Kidney capillary endothelial cell (primary cell): ENCODE measurements at regions not wholly inside any gene's neighbourhood (a gene's known extent, or its start where the extent isn't known, plus 50 kb on each side); places are given as distances from the start of the nearest gene placed in this dataset.
A peak's percentile ranks its signal among the peaks of the same experiment; 100 is the strongest.
"Not testable (repeated sequence)": the region's sequence is repeated elsewhere in the genome, so short reads cannot be mapped to it uniquely, and the experiment has no call there.

Experiments used
- DNase-seq: peaks from one replicate; pipeline ENCODE4 v3.0.0-alpha.2; 2018; ENCODE audit warnings: low spot score

DNA sequence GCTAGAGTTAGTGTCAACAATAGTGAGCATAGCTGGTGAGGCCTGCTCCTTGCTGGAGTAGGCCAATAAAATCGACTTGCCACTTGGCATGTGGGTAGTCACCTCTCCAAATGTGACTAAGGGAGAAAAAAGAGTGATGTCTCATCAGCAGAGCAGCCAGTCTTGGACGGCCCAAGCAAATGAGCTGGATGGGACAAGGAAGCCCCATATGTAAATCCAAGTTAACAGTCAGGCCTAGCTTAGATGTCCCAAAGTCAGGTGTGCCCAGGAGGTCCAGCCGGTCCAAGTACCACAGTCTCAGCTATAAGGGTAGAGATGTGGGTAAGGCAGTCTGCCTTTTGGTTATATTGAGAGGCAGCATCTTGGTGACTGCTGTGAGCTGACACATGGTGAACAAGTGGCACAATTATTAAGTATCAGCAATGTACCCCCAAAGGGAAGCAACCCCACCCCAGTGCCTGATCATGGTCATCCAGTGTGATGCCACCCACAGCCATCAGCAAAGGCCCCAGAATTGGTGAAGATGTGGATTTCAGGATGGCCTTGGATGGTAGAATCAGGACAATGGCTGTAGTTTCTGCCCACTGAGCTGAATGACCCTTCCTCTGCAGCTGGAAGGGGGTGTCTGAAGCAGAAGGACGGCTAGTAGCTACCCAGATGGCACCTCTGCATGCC lies 83.4 kb downstream of the TNFRSF13B start:
- DNase-seq, result no peak

DNA sequence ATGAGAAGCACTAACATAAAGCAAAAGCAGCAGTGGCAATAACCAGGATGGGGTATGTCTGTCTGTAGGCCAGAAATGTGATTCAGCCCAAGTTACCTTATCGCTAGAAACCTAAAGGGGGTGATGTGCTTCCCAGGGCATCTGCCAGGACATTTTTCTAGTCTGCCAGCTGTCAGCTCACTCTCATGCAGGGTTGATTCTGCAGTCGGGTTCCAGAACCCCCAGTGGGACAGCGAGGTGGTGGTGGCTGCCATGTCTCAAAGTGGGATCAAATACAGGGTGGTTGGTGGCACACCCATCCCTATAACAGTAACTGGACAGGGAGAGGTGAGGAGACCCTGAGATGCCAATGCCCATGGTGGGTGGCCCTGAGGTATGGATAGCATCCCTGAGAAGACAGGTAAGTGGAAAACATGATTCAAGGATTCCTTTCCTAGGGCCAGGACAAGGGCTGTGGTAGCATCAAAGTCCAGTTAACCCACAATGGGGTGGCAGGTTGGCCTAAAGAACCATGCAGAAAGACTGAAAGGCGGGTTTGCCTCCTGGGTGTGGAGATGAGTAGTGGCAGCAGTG lies 84.3 kb downstream of the TNFRSF13B start:
- DNase-seq, result no peak

DNA sequence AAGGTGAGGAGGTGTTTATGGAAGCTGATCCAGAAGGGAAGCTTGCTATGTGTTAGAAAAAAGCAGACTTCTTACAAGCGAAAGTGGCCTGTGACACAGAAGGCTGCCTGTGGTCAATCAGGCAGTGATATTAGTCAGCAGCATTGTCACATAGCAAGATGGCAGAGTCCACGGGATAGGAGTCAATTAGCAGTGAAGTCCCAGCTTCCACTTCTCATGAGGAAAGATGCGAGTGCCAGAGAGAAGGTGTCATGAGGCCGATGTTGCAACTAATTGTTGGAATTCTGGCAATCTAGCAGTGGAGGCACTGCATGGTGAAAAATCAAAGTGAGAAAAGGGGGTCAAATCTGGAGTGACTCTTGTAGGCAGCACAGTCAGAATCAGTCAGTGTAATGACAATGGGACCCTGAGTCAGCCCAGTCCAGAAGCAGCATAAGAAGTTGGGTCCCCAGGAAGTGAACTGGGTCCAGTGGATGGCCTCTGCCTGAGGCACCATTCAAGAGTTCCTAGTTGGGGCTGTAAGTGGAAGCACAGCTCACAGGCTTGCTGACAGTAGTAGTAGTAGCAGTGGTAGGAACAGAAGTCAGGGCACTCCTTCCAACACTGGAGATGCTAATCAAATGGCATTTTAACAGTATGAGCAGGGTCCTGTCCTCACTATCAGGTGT lies 85.1 kb downstream of the TNFRSF13B start:
- DNase-seq, result no peak

DNA sequence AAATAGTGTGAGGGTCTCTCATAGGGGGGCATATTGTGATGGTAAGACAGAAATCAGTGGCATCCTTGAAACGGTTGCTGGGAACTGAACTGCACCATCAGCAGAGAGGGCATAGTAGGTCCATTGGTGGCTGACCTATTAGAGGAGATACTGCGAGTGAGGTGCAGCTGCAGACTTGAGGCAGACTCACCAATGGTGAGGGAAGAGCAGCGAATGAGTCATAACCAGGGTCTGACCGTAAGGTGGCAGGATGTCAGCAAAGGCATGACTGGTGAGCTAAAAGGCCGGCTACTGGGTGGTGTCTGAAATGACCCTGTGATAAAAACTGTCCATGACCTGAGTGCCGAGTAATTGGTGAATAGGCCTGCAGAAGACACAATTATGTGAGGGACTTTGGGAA lies 86.7 kb downstream of the TNFRSF13B start:
- not testable (repeated sequence) for DNase-seq

DNA sequence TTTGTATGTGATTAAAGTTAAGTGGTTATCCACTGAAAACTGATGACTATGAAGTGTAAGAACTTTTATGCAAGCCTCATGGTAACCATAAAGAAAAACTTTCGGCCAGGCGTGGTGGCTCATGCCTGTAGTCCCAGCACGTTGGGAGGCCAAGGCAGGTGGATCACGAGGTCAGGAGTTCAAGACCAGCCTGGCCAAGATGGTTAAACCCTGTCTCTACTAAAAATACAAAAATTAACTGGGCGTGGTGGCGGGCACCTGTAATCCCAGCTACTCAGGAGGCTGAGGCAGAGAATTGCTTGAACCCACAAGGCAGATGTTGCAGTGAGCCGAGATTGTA lies 89.0 kb downstream of the TNFRSF13B start:
- DNase-seq, result not testable (repeated sequence)

DNA sequence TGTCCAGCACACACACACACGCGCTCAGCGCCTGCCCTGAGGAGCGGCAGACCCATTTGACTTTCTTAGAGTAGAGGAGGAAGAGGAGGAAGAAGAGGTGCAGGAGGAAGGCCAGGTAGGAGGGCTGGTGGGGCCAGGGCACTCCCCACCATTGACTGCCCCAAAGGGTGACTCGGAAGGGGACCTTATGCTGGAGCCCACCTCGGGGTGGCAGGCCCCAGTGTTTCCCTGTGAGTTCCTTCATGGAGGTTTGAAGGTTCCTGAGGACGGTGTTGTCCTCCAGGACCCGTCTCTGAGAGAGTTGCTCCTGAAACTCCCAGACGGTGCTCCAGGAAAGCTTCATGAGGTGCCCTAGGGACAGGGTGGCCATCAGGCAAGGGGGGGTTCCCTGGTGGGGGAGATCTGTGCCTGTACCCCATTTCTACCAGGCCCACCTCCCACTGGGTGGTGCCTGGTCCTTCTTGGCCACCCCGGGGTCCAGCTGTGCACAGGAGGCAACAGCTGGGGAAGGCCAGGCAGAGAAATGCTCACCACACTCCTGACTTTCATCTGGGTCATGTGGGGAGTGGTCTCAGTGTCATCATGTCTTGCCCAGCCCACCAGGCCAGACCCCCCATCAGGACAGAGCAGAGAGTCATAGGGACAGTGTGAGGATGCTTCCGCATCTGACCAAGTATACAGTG lies 89.5 kb downstream of the TNFRSF13B start:
- no peak for DNase-seq

DNA sequence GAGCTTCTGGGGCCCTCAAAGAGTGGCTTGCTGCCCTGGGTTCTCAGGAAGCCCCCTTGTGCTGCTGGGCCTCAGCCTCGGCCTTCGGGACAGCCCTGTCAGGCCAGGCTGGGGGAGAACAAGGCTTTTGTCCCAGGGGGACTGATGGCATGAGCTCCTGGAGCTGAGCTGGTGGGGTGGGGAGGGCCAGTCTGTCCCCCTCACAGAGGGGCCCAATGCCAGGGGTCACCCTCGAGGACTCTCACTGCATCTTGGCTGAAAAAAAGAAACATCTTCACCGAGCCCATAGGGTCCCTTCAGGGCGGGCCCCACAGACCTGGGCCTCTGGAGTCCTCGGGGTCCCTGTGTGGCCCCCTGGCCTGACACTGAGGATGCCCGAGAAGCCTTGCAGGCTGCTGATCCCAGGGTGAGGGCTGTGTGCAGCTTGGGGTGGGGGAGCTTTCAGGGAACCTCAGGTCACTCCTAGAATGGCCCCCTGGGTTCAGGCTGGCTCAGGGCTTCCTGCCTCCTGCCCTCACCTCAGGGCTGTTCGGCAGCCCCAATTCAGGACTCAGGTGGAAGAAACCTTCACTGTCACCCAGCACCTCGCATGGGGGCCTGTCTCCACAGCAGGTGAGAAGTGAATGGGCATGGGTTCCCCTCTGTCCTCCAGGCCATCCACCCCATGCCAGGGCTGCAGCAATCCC lies 90.5 kb downstream of the TNFRSF13B start:
- DNase-seq, result no peak

DNA sequence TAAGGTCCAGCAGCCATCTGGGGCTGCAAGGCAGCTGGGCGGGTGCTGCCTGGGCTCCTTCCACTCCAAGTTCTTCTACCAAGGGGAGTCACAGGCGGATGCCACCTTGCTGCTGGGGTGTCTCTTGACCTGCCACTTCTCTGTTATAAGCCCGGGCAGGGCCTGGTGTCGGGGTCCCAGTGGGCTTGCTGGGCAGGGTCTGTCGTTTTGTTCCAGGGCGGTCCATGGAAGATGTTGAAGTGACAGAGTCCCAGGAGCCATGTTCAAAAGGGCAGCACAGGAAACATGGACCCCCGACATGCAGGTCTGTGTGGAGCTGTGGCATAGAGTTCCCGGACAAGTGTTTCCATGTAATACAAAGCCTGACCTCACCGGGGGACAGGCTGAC lies 91.1 kb downstream of the TNFRSF13B start:
- no peak for DNase-seq

DNA sequence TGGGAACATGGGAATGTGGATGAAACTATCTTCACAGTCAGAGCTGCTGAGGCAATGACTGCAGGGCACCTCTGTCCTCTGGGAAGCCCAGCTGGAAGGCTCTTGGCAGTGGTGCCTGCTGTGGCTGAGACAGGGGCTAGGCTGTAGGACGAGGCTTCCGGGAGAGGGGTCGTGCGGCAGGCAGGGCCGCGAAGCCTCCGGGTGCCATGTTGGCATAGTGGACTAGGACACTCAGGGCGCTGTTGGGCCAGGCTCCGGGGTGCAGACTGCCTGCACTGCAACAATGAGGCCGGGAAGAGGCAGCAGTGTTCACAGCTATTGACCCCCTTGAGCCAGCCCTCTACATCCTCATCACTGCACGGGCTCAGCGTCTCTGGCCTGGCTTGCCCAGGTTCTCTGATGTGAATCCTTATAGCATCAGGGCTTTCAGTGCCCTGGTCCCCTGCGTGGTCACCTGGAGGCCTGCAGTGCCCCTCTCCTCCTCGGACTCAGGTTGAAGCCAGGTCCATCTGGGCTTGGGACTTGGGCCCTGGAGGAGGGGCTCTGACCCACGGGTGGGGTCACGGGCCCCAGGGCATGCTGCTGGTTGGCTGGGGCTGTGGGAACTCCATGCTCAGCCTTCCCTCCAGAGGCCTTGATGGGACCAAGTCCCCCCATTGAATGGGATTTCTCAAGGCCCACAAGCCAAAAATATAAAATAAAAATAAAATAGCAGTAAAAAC lies 91.6 kb downstream of the TNFRSF13B start:
- DNase-seq, result no peak

DNA sequence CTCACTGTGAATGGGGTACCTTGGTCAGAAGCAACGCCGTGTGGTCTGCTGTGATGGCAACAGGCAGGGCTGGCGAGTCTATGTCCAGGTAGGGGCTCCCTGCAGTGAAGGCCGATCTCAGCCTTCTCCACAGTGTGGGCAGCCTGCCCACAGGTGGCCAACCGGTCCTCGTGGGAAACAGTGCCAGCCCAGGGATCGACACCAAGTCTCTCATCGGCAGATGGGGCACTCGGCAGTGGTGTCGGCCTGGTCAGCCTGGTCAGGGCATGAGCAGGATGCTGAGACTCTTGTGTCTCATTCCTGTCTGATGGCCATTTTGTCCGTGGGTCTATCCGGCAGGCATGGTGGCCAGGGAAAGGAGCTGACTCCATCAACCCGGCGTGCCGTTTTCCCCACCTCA lies 92.2 kb downstream of the TNFRSF13B start:
- DNase-seq, result no peak

DNA sequence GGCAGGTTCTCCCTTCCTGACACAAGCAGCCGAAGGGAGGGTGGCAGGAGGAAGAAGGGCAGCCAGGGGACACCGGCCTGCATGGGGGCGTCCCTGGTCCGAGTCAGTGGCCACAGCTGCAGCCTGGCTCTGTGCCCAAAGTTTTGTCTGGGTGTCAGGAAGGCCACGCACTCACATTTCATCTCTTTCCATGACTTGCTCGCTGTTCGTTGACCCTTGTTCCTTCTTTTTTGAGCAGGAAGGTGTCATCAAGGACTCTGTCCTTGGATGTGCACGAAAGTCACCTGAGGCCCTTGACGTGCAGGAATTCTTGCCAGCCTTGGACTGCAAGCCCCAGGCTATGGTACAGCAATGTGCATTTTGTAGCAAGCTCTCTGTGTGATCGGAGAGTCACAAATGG lies 93.3 kb downstream of the TNFRSF13B start:
- DNase-seq, result no peak

DNA sequence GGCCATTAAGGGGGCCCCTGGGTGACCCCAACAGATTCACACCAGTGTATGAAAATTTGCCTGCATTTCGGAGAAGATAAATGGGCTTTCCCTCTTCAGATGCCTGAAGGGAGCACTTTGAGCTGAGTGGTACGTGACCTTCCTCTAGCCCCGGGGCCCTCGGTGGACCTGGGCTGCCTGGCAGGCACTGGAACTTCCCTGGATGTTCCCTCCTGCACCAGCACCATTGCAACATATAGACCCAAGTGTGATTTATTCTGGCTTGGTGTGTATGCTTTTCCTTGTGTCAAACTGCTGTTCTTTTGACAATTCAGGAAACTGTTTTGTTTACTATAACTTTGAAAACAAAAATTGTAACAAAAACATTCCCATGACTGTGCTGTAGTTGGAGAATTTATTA lies 93.8 kb downstream of the TNFRSF13B start:
- DNase-seq, result no peak

DNA sequence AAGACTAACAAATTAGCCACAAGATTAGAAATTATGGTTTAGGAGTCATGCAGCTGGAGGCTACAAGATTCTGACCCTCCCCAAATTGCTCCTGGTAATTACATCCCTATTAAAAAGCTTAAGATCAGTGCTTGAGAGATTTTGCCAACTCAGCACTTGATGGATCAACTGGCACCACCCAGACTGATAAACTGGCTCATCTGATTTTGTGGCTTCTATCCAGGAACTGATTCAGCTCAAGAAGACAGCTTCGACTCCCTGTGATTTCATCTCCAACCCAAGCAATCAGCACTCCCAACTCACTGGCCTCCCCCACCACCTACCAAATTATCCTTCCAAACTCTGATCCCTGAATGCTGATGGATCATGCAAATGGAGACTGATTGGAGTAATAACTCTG lies 94.8 kb downstream of the TNFRSF13B start:
- DNase-seq, result no peak

DNA sequence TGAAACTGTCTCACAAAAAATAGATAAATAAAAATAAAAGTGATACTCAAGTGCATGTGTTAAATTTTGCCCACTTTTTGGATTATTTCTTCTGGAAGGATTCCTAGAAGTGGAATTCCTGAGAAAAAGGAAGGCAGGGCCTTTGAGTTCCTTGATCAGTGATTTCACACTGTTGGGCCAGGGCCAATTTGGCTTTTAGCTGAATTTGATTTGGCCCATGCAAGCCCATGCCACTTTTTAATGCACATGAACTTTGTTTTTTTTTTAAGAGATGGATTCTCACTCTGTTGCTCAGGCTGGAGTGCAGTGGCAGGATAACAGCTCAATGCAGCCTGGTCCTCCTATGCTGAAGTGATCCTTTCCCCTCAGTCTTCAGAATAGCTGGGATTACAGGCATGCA lies 96.3 kb downstream of the TNFRSF13B start:
- DNase-seq, result no peak

DNA sequence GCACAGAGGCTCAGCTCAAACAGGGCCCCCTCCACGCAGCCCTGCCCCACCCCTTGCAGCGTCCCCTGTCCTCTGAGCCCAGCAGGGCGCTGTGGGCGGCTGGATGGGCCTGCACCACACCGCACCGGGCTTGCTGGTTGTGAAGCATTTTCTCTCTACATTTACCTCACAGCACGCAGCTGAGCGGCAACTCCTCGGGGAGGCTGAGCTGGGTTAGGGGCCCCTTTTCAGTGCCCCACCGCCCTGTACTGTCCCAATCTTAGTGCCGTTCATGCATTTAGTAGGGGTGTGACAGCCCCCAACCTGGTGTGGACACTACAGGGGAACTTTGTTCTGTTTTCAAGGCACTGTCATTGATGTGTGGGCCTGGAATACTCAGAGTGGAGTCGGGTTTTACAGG lies 97.7 kb downstream of the TNFRSF13B start:
- DNase-seq, result not testable (repeated sequence)

DNA sequence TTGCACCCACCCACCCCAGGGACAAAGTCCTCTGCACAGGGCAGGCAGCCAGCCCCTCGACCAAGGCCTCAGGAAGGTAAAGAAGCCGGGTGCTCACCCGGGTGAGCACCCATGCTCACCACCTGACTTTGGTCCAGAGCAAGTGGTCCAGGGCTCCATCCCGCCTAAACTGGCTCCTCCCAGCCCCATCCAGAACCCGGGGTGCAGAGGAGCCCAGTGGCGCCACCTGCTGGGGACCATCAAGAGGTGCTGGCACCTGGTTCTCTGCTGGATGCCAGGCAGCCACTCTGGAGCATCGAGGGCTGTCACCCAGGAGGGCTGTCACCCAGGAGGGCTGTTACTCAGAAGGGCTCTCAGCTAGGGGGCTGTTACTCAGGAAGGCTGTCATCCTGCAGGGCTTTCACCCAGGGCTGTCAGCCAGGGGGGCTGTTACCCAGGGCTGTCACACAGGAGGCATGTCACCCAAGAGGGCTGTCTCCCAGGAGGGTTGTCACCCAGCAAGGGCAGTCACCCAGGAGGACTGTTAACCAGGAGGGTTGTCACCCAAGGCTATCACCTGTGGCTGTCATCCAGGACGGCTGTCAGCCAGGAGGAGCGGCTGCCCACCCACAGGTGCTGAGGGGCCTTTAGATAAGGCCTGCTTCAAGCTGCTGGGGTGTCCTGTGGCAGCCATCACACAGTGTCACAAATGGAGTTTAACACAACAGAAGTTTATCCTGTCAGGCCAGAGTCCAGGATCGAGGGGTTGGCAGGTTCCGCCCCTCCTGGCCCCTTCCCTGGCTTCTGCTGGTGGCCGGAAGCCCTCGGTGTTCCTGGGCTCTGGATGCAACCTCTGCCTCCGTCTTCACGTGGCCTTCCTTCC lies 98.5 kb downstream of the TNFRSF13B start:
- DNase-seq, result peak; percentile 12

DNA sequence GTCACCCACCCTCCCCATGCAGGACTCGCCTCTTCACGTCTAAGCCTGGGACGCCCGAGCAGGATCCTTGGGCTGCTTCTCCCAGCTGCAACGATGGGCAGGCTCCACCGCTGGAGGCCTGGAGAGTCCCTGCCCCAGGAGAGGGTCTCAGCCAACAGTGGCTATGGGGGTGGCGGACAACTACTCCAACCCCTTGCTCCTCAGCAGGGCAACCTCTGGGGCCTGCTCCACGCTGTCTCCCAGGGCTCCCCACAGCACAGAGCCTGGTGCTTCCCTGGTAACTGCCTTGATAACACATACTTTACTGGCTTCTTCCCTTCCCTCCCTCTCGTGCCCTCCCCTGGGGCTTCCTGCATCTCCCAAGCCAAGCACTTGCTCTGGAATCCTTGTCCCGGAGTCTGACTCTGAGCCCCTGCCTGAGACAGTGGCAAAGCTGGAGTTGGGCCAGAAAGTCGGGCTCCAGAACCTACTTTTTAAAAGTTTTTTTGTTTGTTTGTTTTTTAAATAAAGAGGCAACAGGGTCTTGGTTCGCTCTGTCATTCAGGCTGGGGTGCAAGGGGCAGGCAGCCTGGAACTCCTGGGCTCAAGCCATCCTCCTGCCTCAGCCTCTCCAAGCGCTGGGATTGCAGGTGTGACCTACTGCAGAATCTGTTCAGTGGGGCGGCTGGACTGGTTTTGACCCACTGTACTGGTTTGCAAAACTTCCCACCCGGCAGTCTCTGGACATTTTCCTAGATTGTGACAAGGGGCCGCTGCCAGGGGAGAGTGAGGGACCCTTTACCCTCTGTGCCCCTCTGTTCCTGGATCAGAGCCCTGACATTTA lies 99.4 kb downstream of the TNFRSF13B start:
- DNase-seq, result no peak

DNA sequence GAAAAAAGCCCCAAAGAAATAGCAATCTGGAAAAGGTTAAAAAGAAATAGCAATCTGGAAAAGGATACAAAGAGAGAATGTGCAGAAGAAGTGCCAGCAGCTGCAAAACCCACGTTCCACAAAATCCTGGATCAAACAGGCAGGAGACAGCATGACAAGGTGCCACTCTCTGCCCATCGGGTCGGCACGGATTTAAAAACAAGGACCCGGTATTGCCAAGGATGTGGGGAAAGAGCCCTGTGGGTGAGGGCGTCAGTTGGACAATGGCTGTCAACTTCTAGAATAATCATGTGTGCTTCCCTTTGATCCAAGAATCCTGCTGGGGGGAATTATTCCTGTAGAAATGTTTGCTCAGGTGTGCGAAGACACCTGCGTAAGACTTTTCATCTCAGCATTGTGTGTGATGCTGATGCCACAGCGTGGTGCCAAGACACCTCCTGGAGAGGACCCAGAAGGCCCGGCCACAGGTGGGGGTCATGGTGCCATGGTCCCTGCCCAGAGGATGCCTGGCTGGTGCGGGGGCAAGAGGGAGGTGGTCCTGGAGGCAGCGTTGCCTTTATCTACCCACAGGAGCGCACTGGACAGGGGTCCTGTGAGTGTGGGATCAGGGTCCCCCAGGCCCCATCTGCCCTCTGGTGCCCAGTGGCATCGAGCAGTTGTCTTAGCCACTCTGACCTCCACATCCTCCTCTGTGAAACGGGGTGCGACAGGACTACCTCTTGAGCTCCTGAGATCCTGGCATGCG lies 100.3 kb downstream of the TNFRSF13B start:
- not testable (repeated sequence) for DNase-seq
